ENCODE measurements at regions not wholly inside any gene's neighbourhood (a gene's known extent, or its start where the extent isn't known, plus 50 kb on each side); places are given as distances from the start of the nearest gene placed in this dataset.
A peak's percentile ranks its signal among the peaks of the same experiment; 100 is the strongest.

DNA sequence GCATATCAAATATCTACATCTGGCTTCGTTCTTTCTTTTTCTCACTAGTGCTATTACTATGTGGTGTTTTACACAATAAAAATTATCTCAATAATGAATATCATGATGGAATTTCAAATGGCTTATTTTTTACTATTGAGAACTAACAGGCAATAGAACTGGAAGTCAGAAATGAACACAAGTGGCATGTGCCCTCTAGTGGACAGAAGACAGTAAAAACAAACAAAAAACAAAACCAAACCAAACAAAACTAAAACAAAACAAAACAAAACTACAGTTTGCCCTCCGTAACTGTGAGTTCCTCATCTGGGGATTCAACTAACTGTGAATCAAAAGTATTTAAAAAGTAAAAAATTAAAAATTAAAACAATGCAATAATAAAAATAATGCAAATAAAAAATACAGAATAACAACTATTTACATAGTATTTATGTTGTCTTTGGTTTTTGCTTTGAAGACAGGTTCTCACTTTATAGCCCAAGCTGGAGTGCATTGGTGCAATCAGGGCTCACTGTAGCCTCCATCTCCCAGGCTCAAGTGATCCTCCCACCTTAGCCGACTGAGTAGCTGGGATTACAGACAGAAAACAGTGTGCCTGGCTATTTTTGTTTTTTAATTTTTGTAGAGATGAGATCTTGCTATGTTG, 195.6 kb upstream of the TACR3 start:
- H3K27ac ChIP-seq (ENCODE audit: low read depth, low read length): no peak overlapping the region
- no peak overlapping the region for H2BK120ac ChIP-seq (ENCODE audit: low read depth, low read length)
- H2BK5ac ChIP-seq (ENCODE audit: low read length): no peak overlapping the region
- no peak overlapping the region for H3K23ac ChIP-seq (ENCODE audit: low read length)
- H3K27me3 ChIP-seq (ENCODE audit: insufficient read depth, low read length, poor library complexity): no peaks in the 10 kb centered on the region
- no peaks in the 10 kb centered on the region for H3K79me2 ChIP-seq (ENCODE audit: control insufficient read depth, insufficient read depth, low read length)
- H2BK15ac ChIP-seq (replicated peaks; ENCODE audit: low read depth): no peak overlapping the region
- H3K4me3 ChIP-seq (ENCODE audit: low read length): no peak overlapping the region
- no peak overlapping the region for H4K8ac ChIP-seq (ENCODE audit: low read depth, low read length)
- H3K79me1 ChIP-seq (ENCODE audit: low read length): no peaks in the 10 kb centered on the region
- peak; percentile 37 for DNase-seq
- H3K36me3 ChIP-seq (ENCODE audit: control insufficient read depth, insufficient read depth, low read length): no peaks in the 10 kb centered on the region
- H4K5ac ChIP-seq (ENCODE audit: low read length): no peak overlapping the region
- H3K9ac ChIP-seq (ENCODE audit: low read length): no peak overlapping the region
- H3K4me2 ChIP-seq (ENCODE audit: low read length): no peak overlapping the region
- no peak overlapping the region for H3K56ac ChIP-seq (ENCODE audit: low read length)
- H3K4ac ChIP-seq (ENCODE audit: low read depth, low read length): no peak overlapping the region
- no peak overlapping the region for H2AK5ac ChIP-seq (ENCODE audit: low read length)
- no peaks in the 10 kb centered on the region for H3K4me1 ChIP-seq (ENCODE audit: control insufficient read depth, low read depth, low read length)
- WGBS (ENCODE audit: extremely low coverage, insufficient coverage, low lambda C conversion rate): no CpG with 5 or more reads among the region's 3 CpGs
- H3K18ac ChIP-seq (ENCODE audit: low read length): no peak overlapping the region

DNA sequence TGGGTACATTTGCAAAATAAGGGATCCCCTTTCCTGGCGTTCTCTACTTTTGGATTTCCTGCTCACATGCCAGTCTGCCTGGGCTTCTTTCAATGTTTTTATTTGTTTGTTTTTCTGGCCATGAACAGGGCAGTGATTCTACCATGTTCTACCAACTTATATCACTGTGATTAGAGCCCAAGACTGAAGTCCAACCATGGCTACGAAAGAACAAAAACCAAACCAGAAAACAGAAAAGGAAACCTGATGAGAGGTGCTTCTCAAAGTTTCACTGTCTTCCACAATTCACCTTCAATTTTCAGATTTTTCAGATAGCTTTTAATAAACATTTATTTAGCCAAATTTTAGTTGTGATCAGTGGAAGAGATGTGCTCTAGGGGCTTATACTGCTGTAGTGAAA, 187.6 kb upstream of the TACR3 start:
- Histone ChIP-seq H2BK5ac (ENCODE audit: low read length) (no peak overlapping the region), H4K8ac (ENCODE audit: low read depth, low read length) (no peak overlapping the region), H3K4me3 (ENCODE audit: low read length) (no peak overlapping the region), H3K27ac (ENCODE audit: low read depth, low read length) (no peak overlapping the region), H3K79me1 (ENCODE audit: low read length) (no peaks in the 10 kb centered on the region), H2BK15ac (replicated peaks; ENCODE audit: low read depth) (no peak overlapping the region), H2AK5ac (ENCODE audit: low read length) (no peak overlapping the region), H3K4ac (ENCODE audit: low read depth, low read length) (peak overlapping the region; percentile 16), H3K27me3 (ENCODE audit: insufficient read depth, low read length, poor library complexity) (no peaks in the 10 kb centered on the region), H3K56ac (ENCODE audit: low read length) (no peak overlapping the region), H3K36me3 (ENCODE audit: control insufficient read depth, insufficient read depth, low read length) (no peaks in the 10 kb centered on the region), H3K79me2 (ENCODE audit: control insufficient read depth, insufficient read depth, low read length) (no peaks in the 10 kb centered on the region), H3K23ac (ENCODE audit: low read length) (no peak overlapping the region), H3K4me1 (ENCODE audit: control insufficient read depth, low read depth, low read length) (no peaks in the 10 kb centered on the region), H3K4me2 (ENCODE audit: low read length) (no peak overlapping the region), H3K9ac (ENCODE audit: low read length) (no peak overlapping the region), H2BK120ac (ENCODE audit: low read depth, low read length) (no peak overlapping the region), H3K18ac (ENCODE audit: low read length) (no peak overlapping the region), H4K5ac (ENCODE audit: low read length) (no peak overlapping the region)
- WGBS (ENCODE audit: extremely low coverage, insufficient coverage, low lambda C conversion rate): no CpG with 5 or more reads among the region's 2 CpGs
- DNase-seq: no peak

DNA sequence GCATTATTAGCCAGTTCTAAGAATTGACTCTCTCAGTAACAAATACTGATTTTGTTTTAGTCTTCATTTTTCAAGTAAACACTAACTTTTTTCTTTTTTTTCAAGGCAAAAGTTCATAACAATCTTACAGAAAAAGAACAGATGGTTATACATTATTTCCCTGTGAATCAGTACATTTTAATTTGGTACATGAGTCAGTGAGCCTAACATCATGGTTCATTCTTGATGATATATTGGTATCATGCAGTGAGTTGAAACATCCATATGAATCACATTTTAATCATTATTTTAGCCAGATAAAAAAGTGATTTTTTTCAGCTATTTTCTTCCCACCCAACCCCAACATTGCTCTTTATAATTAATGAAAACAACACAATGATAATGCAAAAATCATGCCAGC, 184.3 kb upstream of the TACR3 start:
- no peak overlapping the region for H3K4ac ChIP-seq (ENCODE audit: low read depth, low read length)
- no peak overlapping the region for H3K4me2 ChIP-seq (ENCODE audit: low read length)
- no peak overlapping the region for H2AK5ac ChIP-seq (ENCODE audit: low read length)
- H2BK120ac ChIP-seq (ENCODE audit: low read depth, low read length): no peak overlapping the region
- H3K4me3 ChIP-seq (ENCODE audit: low read length): no peak overlapping the region
- no peak overlapping the region for H3K56ac ChIP-seq (ENCODE audit: low read length)
- no peaks in the 10 kb centered on the region for H3K27me3 ChIP-seq (ENCODE audit: insufficient read depth, low read length, poor library complexity)
- H3K79me2 ChIP-seq (ENCODE audit: control insufficient read depth, insufficient read depth, low read length): no peaks in the 10 kb centered on the region
- no peak overlapping the region for H3K18ac ChIP-seq (ENCODE audit: low read length)
- no peak overlapping the region for H2BK5ac ChIP-seq (ENCODE audit: low read length)
- H3K27ac ChIP-seq (ENCODE audit: low read depth, low read length): no peak overlapping the region
- no peak overlapping the region for H3K23ac ChIP-seq (ENCODE audit: low read length)
- H3K36me3 ChIP-seq (ENCODE audit: control insufficient read depth, insufficient read depth, low read length): no peaks in the 10 kb centered on the region
- no peak overlapping the region for H2BK15ac ChIP-seq (replicated peaks; ENCODE audit: low read depth)
- no peak overlapping the region for H4K5ac ChIP-seq (ENCODE audit: low read length)
- no peak overlapping the region for H3K9ac ChIP-seq (ENCODE audit: low read length)
- no peak for DNase-seq
- H3K4me1 ChIP-seq (ENCODE audit: control insufficient read depth, low read depth, low read length): no peaks in the 10 kb centered on the region
- no peak overlapping the region for H4K8ac ChIP-seq (ENCODE audit: low read depth, low read length)
- H3K79me1 ChIP-seq (ENCODE audit: low read length): no peaks in the 10 kb centered on the region

DNA sequence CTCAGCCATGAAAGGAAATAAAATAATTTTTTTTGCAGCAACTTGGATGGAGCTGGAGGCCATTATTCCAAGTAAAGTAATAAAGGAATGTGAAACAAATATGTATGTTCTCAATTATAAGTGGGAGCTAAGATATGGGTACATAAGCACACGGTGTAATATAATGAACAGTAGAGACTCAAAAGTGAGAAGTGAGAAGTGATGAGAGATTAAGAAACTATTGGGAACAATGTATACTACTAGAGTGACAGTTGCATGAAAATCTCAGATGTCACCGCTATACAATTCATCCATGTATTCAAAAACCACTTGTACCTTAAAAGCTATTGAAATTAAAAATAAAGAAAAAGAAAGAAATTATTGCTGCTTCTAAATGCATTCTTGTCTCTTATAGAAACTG, 182.9 kb upstream of the TACR3 start:
- Histone ChIP-seq H4K8ac (ENCODE audit: low read depth, low read length) (no peak overlapping the region), H3K18ac (ENCODE audit: low read length) (no peak overlapping the region), H3K4me2 (ENCODE audit: low read length) (no peak overlapping the region), H3K23ac (ENCODE audit: low read length) (no peak overlapping the region), H3K4me1 (ENCODE audit: control insufficient read depth, low read depth, low read length) (no peaks in the 10 kb centered on the region), H3K36me3 (ENCODE audit: control insufficient read depth, insufficient read depth, low read length) (no peaks in the 10 kb centered on the region), H3K4ac (ENCODE audit: low read depth, low read length) (no peak overlapping the region), H2BK15ac (replicated peaks; ENCODE audit: low read depth) (no peak overlapping the region), H4K5ac (ENCODE audit: low read length) (no peak overlapping the region), H2BK5ac (ENCODE audit: low read length) (no peak overlapping the region), H3K79me2 (ENCODE audit: control insufficient read depth, insufficient read depth, low read length) (no peaks in the 10 kb centered on the region), H3K56ac (ENCODE audit: low read length) (no peak overlapping the region), H2BK120ac (ENCODE audit: low read depth, low read length) (no peak overlapping the region), H3K27ac (ENCODE audit: low read depth, low read length) (no peak overlapping the region), H3K27me3 (ENCODE audit: insufficient read depth, low read length, poor library complexity) (no peaks in the 10 kb centered on the region), H2AK5ac (ENCODE audit: low read length) (no peak overlapping the region), H3K79me1 (ENCODE audit: low read length) (no peaks in the 10 kb centered on the region), H3K9ac (ENCODE audit: low read length) (no peak overlapping the region), H3K4me3 (ENCODE audit: low read length) (no peak overlapping the region)
- WGBS (ENCODE audit: extremely low coverage, insufficient coverage, low lambda C conversion rate): no CpG with 5 or more reads among the region's 2 CpGs
- no peak for DNase-seq

DNA sequence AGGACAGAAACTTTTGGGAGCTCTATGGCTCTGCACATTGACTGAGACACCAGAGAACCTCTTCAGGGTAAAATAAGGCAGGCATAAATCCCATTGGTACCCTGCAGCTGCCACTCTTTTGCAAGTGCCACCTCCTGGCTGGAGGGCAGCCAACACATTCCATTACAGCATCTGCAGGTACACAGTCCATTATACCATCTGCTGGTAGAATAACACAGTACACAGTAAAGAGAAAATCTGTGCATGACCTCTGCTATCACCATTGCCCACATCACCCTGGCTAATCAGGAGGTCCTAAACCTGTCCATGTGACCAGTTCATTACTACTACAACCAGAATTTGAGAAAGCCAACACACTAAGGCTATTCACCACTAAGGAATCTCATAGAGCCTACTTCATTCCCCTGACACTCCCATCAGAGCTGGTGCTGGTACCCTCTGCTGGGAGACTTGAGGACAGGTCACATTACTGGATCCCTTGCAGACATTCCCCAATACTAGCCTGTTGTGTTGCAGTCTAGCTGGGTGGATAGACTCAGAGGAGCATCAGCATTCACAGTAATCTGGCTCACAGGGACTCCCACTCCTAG, 176.2 kb upstream of the TACR3 start:
- Histone ChIP-seq H3K4me2 (ENCODE audit: low read length) (no peak overlapping the region), H3K4me3 (ENCODE audit: low read length) (no peak overlapping the region), H3K18ac (ENCODE audit: low read length) (no peak overlapping the region), H3K56ac (ENCODE audit: low read length) (no peak overlapping the region), H3K27ac (ENCODE audit: low read depth, low read length) (no peak overlapping the region), H3K79me1 (ENCODE audit: low read length) (no peaks in the 10 kb centered on the region), H3K27me3 (ENCODE audit: insufficient read depth, low read length, poor library complexity) (no peaks in the 10 kb centered on the region), H3K4me1 (ENCODE audit: control insufficient read depth, low read depth, low read length) (no peaks in the 10 kb centered on the region), H3K9ac (ENCODE audit: low read length) (no peak overlapping the region), H3K79me2 (ENCODE audit: control insufficient read depth, insufficient read depth, low read length) (no peaks in the 10 kb centered on the region), H2BK120ac (ENCODE audit: low read depth, low read length) (no peak overlapping the region), H2AK5ac (ENCODE audit: low read length) (no peak overlapping the region), H2BK5ac (ENCODE audit: low read length) (no peak overlapping the region), H2BK15ac (replicated peaks; ENCODE audit: low read depth) (no peak overlapping the region), H4K5ac (ENCODE audit: low read length) (no peak overlapping the region), H4K8ac (ENCODE audit: low read depth, low read length) (no peak overlapping the region), H3K36me3 (ENCODE audit: control insufficient read depth, insufficient read depth, low read length) (no peaks in the 10 kb centered on the region), H3K4ac (ENCODE audit: low read depth, low read length) (no peak overlapping the region), H3K23ac (ENCODE audit: low read length) (no peak overlapping the region)
- DNase-seq: no peak

DNA sequence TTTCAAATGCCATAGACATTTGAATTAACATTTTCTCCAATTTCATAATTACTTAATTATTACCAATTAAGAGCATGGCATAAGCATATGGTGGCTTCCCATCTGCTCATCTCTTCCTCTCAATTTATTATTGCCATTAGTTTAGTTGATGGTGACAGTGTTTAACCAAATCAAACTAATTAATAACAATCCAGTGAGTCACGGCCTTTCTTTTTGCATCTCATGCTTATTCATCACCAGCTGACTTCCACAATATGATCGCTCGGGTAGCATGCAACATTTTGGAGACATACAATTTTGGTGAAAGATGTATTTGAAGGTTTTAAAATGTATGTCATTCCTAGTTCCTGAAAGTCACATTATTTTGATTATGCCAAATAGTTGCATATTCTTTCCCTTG, 172.8 kb upstream of the TACR3 start:
- H3K4me2 ChIP-seq (ENCODE audit: low read length): no peak overlapping the region
- no peak overlapping the region for H2BK15ac ChIP-seq (replicated peaks; ENCODE audit: low read depth)
- no peaks in the 10 kb centered on the region for H3K36me3 ChIP-seq (ENCODE audit: control insufficient read depth, insufficient read depth, low read length)
- H4K8ac ChIP-seq (ENCODE audit: low read depth, low read length): no peak overlapping the region
- no peak overlapping the region for H3K9ac ChIP-seq (ENCODE audit: low read length)
- H2BK120ac ChIP-seq (ENCODE audit: low read depth, low read length): no peak overlapping the region
- H3K4me1 ChIP-seq (ENCODE audit: control insufficient read depth, low read depth, low read length): no peaks in the 10 kb centered on the region
- no peak for DNase-seq
- H2BK5ac ChIP-seq (ENCODE audit: low read length): no peak overlapping the region
- H3K4ac ChIP-seq (ENCODE audit: low read depth, low read length): no peak overlapping the region
- H3K27me3 ChIP-seq (ENCODE audit: insufficient read depth, low read length, poor library complexity): no peaks in the 10 kb centered on the region
- H3K23ac ChIP-seq (ENCODE audit: low read length): no peak overlapping the region
- no peak overlapping the region for H4K5ac ChIP-seq (ENCODE audit: low read length)
- no peak overlapping the region for H3K27ac ChIP-seq (ENCODE audit: low read depth, low read length)
- H3K79me1 ChIP-seq (ENCODE audit: low read length): no peaks in the 10 kb centered on the region
- no peak overlapping the region for H3K4me3 ChIP-seq (ENCODE audit: low read length)
- no peak overlapping the region for H3K56ac ChIP-seq (ENCODE audit: low read length)
- no peak overlapping the region for H3K18ac ChIP-seq (ENCODE audit: low read length)
- WGBS (ENCODE audit: extremely low coverage, insufficient coverage, low lambda C conversion rate): no CpG with 5 or more reads among the region's 3 CpGs
- no peak overlapping the region for H2AK5ac ChIP-seq (ENCODE audit: low read length)
- no peaks in the 10 kb centered on the region for H3K79me2 ChIP-seq (ENCODE audit: control insufficient read depth, insufficient read depth, low read length)
